ENCODE measurements at regions not wholly inside any gene's neighbourhood (a gene's known extent, or its start where the extent isn't known, plus 50 kb on each side); places are given as distances from the start of the nearest gene placed in this dataset.
"Not testable (repeated sequence)": the region's sequence is repeated elsewhere in the genome, so short reads cannot be mapped to it uniquely, and the experiment has no call there.

- DNase-seq (ENCODE audit: low read depth in 4 of 4, low spot score in 2 of 4): no peak
Measured at GRCh38 chr2:147615726-147616125, 229.1 kb upstream of the ACVR2A start.

GRCh38 chr2:147614979-147615470 lies 229.8 kb upstream of the ACVR2A start:
- no peak for DNase-seq (ENCODE audit: low read depth in 4 of 4, low spot score in 2 of 4)

GRCh38 chr2:147614471-147614870 lies 230.4 kb upstream of the ACVR2A start:
- DNase-seq (ENCODE audit: low read depth in 4 of 4, low spot score in 2 of 4): no peak

- DNase-seq (ENCODE audit: low read depth in 4 of 4, low spot score in 2 of 4): no peak
Measured at GRCh38 chr2:147610496-147611040, 234.3 kb upstream of the ACVR2A start.

GRCh38 chr2:147609301-147609700 lies 235.5 kb upstream of the ACVR2A start:
- DNase-seq (ENCODE audit: low read depth in 4 of 4, low spot score in 2 of 4): no peak

- DNase-seq (ENCODE audit: low read depth in 4 of 4, low spot score in 2 of 4): no peak
Measured at GRCh38 chr2:147607379-147607778, 237.4 kb upstream of the ACVR2A start.

GRCh38 chr2:147603876-147604275 lies 241.0 kb upstream of the ACVR2A start:
- no peak for DNase-seq (ENCODE audit: low read depth in 4 of 4, low spot score in 2 of 4)

DNA sequence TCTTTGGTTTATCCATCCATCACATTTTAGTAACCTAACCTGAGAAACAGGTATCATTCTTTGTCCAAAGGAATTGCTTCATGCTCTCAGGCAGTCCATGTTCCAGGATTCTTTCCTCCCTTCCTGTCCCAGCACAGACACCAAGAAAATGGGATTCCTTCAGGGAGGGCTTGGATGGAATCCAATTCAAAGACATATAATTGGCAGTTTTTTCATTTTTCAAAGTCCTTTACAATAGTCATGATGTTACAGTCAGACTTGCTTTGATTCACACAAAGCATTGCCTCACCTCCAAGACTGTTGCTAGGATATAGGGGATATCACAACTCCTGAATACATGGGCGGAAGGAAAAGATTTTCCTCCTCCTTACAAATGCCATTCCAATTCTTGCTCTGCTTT lies 241.4 kb upstream of the ACVR2A start:
- no peak for DNase-seq (ENCODE audit: low read depth in 4 of 4, low spot score in 2 of 4)

DNA sequence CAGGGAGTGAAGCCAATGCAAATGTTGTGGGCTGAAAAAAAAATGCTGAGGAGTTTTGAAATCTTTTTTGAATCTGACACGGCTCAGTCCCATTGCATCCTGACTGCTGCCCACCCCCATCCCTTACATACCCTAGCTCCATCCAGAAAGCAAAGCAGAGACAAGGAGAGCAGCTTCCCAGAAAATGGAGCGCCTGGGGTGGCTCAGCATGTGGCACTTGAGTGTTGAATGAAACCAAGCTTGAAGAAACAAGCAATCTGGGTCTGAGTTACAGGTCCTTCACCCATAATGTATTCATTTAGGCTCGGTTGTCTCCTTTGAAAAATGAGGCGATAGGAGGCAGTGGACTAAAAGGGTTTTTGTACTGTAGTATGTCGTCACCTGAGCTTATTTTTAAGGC lies 244.2 kb upstream of the ACVR2A start:
- no peak for DNase-seq (ENCODE audit: low read depth in 4 of 4, low spot score in 2 of 4)

DNA sequence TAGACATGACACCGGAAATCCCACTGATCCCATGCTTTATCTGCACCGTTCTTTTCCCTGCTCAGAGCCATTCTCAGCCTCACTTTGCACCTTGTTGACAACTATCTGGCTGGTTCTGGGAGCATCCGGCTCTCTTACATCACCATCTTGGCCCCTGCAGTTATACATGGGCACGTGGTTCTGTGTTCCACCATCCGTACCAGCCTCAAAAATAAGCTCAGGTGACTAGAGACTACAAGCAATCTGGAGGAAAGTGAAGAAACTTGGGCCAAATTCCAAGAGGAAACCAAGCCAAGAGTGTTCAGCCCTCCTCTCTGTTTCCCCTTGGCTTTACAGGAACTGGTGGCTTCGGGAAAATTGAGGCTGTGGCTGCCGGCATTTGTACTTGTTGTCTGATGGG lies 244.6 kb upstream of the ACVR2A start:
- no peak for DNase-seq (ENCODE audit: low read depth in 4 of 4, low spot score in 2 of 4)

- DNase-seq (ENCODE audit: low read depth in 4 of 4, low spot score in 2 of 4): no peak
Measured at GRCh38 chr2:147595200-147595599, 249.6 kb upstream of the ACVR2A start.

GRCh38 chr2:147594038-147594437 lies 250.8 kb upstream of the ACVR2A start:
- DNase-seq (ENCODE audit: low read depth in 4 of 4, low spot score in 2 of 4): no peak

DNA sequence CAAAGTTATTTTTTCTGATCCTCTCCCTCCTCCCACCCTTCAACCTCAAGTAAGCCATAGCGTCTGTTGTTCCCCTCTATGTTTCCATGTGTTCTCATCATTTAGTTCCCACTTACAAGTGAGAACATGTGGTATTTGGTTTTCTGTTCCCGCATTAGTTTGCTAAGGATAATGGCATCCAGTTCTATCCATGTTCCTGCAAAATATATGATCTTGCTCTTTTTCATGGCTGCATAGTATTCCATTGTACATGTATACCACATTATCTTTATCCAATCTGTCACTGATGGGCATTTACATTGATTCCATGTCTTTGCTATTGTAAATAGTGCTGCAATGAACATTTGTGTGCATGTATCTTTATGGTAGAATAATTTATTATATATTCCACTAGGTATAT lies 252.0 kb upstream of the ACVR2A start:
- not testable (repeated sequence) for DNase-seq (ENCODE audit: low read depth in 4 of 4, low spot score in 2 of 4)

DNA sequence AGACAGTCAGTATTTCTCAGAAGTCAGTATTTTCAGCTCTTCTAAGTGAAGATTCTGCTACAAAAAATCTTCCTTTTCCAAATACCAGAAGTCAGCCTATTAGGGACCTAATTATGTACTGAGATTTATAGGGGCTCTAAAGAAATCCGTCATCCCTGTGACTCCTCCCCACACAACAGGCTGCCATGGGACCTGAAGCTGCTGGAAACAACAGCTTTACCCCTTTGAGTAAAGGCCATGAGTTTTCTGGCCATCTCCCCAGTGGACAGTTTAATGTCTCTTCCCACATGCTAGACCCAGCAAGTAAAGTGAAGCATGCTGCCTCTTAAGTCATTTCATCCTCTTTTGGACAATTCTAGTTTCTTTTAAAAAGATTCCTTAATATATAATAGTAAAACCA lies 255.7 kb upstream of the ACVR2A start:
- DNase-seq (ENCODE audit: low read depth in 4 of 4, low spot score in 2 of 4): peak in 3 of 4 donors; percentile 11 to 36 (median 31)

DNA sequence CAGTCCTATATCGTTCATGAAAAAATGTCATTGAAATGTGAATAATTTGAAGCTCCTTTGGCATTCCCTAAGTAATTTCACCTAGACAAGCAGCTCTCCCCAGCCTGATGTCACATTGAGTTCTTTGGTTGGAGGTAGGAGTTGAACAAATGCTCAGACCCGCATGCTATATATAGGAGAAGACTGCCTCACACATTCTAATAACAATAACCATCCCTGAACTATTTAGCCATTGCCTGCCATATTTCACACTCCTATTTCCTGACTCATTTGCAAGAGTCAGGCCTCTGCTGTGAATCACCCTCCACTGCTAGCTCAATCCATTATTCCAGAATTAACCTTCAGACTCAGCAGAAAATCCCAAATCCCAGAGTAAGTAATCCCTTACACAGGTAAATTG lies 256.6 kb upstream of the ACVR2A start:
- no peak for DNase-seq (ENCODE audit: low read depth in 4 of 4, low spot score in 2 of 4)

DNA sequence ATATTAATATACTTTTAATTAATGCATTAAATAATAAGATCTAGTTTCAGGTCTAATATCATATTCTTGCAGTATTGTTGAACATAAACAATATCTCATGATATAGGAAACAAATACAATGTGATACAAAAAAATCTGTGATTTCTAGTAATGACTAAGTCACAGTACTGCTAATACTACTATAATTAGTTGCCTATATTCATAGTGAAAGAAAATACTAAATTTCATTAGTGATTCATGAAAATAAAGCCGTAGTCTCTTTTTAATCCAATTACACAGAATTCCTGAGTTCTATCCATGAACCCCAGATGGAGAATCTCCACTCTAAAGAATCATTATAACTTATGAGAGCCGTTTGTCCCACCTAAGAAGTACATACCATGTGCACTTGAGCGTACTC lies 266.3 kb upstream of the ACVR2A start:
- DNase-seq (ENCODE audit: low read depth in 4 of 4, low spot score in 2 of 4): no peak

- DNase-seq (ENCODE audit: low read depth in 4 of 4, low spot score in 2 of 4): no peak
Measured at GRCh38 chr2:147577998-147578380, 266.8 kb upstream of the ACVR2A start.

DNA sequence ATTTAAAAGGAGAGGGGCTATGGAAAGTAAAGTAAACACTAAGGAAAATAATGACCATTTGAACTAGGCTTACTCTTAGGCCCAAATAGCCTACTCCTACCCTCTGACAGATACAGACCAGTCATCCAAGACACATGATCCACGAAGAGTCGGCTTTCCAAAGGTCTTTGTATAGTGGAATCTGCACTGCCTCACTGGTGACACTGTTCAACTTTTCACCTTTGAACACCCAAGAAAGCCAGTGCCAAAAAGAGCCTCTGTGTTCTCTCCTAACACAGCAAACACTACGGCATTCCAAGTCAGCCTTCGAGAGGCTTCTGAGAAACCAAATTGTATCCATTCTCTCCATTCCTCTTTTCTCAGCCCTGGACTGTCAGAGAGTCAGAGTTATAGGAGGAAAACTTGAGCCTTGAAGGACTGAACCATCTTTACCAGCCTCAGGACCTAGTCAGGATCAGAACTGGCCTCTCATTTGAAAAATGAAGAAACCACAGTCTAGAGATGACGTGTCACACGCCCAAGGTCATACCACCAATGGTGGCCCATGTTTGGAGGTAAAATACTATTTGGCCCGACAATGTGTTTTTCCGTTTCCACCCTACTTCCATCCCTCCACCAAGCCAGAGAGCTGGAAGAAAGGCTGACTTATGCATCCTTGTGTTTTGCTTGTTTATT lies 267.4 kb upstream of the ACVR2A start:
- DNase-seq (ENCODE audit: low read depth in 4 of 4, low spot score in 2 of 4): no peak

DNA sequence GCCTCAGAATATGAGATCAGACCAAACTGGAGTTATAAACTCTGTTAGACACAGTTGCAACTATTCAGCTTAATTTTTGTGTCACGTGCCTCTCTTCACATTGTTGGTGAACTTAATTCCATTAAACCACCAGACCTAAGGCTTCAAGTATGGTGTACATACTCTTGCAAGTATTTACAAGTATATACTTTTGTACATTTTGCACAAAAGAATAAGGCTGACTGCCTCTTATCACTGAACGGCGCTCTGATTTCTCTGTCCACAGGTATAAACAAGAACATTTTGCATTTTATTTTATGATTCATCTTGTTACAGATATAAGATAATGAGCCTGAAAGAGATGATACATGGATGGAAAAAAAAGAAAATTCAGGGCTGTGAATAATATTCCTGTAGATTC lies 269.7 kb upstream of the ACVR2A start:
- DNase-seq (ENCODE audit: low read depth in 4 of 4, low spot score in 2 of 4): no peak

GRCh38 chr2:147572622-147573021 lies 272.2 kb upstream of the ACVR2A start:
- DNase-seq (ENCODE audit: low read depth in 4 of 4, low spot score in 2 of 4): no peak

- DNase-seq (ENCODE audit: low read depth in 4 of 4, low spot score in 2 of 4): no peak
Measured at GRCh38 chr2:147569426-147569825, 275.4 kb upstream of the ACVR2A start.

- no peak for DNase-seq (ENCODE audit: low read depth in 4 of 4, low spot score in 2 of 4)
Measured at GRCh38 chr2:147568109-147568508, 276.7 kb upstream of the ACVR2A start.

GRCh38 chr2:147567136-147567535 lies 277.7 kb upstream of the ACVR2A start:
- DNase-seq (ENCODE audit: low read depth in 4 of 4, low spot score in 2 of 4): peak in 2 of 4 donors; percentile 13 to 19

All from left renal cortex interstitium (tissue), 4 donors.